ENCODE measurements at regions not wholly inside any gene's neighbourhood (a gene's known extent, or its start where the extent isn't known, plus 50 kb on each side); places are given as distances from the start of the nearest gene placed in this dataset.
"Not testable (repeated sequence)": the region's sequence is repeated elsewhere in the genome, so short reads cannot be mapped to it uniquely, and the experiment has no call there.

DNA sequence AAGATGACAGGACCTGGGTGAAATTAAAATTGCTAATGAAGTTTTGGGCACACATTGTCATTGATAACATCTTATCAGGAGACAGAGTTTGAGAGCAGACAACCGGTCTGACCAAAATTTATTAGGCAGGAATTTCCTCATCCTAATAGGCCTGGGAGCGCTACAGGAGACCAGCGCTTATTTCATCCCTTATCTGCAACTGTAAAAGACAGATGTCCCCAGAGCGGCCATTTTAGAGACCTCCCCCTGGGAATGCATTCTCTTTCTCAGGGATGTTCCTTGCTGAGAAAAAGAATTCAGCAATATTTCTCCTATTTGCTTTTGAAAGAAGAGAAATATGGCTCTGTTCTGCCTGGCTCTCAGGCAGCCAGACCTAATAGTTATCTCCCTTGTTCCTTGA is 504.2 kb upstream of the PCDH7 start:
- TF ChIP-seq FOXM1 (IDR thresholded peaks at IDR 0.05; ENCODE audit: borderline replicate concordance); HDGF (IDR thresholded peaks at IDR 0.05; ENCODE audit: borderline replicate concordance); BHLHE40 (IDR thresholded peaks at IDR 0.05; ENCODE audit: borderline replicate concordance); SP1 (IDR thresholded peaks at IDR 0.05); FOXK2 (IDR thresholded peaks at IDR 0.05); ZNF384 (IDR thresholded peaks at IDR 0.05); ELF4 (IDR thresholded peaks at IDR 0.05): not testable (repeated sequence)
- TF ChIP-seq, protein P1, sequence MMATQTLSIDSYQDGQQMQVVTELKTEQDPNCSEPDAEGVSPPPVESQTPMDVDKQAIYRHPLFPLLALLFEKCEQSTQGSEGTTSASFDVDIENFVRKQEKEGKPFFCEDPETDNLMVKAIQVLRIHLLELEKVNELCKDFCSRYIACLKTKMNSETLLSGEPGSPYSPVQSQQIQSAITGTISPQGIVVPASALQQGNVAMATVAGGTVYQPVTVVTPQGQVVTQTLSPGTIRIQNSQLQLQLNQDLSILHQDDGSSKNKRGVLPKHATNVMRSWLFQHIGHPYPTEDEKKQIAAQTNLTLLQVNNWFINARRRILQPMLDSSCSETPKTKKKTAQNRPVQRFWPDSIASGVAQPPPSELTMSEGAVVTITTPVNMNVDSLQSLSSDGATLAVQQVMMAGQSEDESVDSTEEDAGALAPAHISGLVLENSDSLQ (IDR thresholded peaks at IDR 0.05) = not testable (repeated sequence)

All from HEK293T (cell line).